Suppressor macrophage treated with lipopolysaccharide for 1 hour (primary cell): ENCODE measurements at regions not wholly inside any gene's neighbourhood (a gene's known extent, or its start where the extent isn't known, plus 50 kb on each side); places are given as distances from the start of the nearest gene placed in this dataset.
A peak's percentile ranks its signal among the peaks of the same experiment; 100 is the strongest.
"Not testable (repeated sequence)": the region's sequence is repeated elsewhere in the genome, so short reads cannot be mapped to it uniquely, and the experiment has no call there.

Experiments used
- DNase-seq, 3 donors: peaks; one replicate each; pipeline ENCODE4 v3.0.0-alpha.2; 2020 to 2022

DNA sequence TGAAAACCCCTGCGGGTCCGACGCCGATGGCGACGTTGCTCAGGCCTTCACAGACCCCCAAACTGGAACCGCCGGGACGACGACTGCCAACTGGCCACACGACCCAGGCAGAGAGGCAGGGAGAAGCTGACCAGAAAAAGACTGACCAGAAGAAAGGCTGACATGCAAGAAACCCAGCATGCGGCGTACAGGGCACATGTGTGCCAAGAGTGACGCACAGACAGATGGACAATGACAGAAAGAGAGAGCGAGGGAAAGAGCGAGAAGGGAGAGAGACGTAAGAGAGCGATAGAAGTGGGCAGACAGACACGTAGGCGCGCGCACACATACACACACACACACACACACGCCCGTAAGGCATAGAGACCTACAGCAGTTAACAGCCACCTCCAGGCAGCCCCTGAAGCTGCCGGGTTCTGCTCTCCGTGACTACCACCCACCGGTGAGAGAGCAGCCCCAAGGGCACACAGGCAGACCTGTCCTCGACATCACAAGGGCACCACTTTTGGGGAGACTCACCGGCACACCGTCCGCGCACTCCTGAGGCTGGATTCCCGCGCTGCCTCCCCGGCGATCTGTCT is 67.2 kb upstream of the ZNF527 start:
- DNase-seq: no peak

DNA sequence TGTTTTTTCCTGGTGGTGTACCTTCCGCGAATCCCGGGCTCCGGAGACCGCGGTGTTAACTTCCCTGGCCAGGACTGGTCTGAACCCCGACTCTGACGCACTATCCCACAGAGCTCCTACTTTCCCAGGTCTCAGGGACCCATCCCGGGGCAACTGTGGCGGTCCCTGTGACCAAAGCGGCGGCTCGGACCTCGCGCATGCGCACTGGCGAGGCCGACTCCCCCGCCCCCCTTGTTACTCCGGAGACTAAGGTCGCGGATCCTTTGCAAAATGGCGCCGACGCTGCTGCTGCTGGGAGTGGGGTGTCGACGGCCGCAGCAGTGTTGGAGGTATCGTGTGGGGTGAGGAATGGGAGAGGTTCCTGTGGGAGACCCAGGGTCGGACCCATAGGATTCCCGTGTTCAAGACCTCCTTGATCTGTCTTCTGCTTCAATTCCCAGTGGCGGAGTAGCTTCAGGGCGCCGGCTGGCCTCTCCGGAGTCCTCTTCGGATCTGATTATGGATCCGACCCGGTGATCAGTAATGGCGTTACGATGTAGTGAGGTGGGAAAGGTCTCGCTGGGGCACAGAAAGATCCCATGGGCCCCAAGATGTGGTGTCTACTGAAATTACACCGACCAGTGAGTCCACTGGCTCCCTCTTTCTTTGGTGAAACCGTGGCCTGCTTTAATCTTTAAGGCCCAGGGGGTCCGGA is 66.6 kb upstream of the ZNF527 start:
- no peak for DNase-seq

DNA sequence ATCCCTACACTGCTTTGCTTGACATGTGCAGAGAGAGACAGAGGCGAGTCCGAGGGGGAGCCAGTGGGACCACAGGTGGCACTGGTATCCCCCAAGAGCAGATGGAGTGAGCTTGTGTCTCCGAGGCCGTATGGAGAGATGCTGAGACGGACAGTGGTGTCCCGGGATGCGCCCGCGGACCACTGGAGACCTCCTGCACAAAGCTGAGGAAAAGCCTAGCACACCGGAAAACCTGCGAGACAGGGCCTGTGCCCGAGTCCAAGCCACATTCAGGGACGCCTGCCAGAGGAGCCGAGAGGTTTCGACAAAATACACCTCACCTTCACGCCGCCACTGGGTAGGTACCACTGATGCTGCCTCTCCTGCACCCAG is 66.0 kb upstream of the ZNF527 start:
- no peak for DNase-seq

DNA sequence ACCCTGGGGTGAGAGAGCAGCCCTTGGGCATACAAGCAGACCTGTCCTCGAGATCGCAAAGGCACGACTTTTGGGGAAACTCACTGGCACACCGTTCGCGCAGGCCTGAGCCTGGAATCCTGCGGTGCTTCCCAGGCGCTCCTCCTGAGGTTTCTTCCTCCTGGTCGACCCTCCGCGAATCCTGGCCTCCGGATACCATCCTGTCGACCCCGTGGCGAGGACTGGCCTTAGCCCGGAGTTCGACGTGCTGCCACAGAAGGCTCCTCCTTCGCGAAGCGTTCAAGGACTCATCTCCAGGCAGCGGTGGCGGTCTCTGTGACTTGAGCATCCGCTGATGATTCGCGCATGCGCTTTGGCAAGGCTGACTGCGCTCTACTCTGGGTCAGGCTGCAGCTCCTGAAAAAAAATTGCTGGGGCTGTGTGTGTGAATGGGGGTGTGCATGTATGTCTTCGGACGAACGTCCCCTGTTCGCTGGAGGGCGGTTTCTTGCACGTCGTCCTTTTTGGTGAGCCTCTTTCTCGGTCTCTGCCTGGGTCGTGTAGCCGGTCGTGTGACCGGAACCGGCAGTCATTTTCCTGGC is 64.4 kb upstream of the ZNF527 start:
- DNase-seq: no peak

DNA sequence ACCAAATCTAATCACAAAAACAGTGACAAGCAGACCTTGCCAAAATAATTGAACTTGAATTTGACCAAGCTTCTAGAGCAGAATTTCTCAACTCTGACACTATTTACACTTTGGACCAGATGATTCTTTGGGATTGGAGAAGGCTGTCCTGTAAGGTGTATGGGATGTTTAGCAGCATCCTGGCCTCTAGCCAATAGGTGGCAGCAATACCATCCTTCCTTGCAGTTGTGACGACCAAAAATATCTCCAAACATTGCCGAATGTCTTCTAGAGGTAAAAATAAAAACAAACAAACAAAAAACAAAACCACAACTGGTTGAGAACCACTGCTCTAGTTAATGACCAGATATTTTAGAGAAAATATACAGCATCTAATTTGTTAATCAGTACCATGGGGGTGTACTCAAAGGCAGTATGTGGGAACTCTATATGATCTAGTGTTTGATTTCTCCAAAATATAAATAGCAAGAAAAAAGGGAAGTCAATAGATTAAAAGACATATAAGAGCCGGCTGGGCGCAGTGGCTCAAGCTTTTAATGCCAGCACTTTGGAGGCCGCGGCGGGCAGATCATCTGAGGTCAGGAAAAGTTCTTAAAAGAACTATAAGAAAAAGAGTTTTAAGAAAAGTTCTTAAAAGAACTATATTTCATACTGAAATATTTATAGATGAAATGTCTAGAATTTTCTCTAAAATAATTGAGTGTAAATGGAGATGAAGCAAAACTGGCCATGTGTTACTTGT is 60.9 kb upstream of the ZNF527 start:
- DNase-seq: peak in 1 of 3 donors; percentile 10

DNA sequence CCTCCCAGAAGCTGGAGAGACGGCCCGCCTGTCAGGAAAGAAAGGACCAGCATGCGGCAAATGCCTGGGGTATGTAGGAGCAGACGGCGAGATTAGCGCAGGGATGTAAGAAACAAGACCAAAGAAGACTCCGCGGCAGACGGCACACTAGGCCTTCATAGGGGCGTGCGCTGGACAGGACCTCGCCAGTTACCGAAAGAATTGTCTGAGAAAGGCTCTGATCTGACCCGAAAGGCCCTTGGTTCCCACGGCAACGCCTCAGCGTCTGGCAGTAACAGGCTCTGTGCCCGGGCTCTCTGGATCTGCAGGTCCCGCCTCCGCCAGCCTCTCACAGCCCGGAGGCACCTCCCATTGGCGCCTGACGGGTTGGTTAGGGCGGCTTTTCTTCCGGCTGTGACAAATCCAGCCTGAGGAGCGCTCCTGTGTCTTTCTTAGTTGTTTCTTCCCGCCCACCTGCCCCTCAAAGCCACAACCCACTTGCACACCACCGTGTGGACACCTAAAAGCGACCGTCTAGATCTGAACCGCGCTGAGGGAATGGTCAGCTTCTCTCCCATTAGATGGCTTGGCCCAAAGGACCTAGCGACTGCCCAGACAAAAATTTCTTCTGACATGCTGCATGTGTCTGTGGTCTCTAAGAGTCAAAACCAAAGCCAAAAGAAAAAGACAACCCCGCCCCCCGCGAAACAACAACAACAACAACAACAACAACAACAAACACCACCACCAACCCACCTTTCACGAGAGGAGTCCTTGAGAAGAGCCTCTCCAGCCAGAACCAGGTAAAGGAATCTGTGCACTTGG is 58.2 kb upstream of the ZNF527 start:
- DNase-seq: peak; percentile 21 to 43 (median 36)

DNA sequence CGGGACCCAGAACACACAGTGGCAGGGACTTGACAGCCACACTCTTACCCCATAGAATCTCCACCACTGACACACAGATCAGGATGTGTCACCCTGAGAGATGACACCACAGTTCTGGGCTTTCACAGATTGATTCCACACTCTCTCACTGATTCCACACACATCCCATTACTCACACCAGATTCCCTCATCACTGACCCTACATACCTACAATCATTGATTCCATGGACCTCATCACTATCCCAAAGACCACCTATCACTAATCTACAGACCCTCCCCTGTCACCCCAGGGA is 57.6 kb upstream of the ZNF527 start:
- DNase-seq: peak in 1 of 3 donors; percentile 5

DNA sequence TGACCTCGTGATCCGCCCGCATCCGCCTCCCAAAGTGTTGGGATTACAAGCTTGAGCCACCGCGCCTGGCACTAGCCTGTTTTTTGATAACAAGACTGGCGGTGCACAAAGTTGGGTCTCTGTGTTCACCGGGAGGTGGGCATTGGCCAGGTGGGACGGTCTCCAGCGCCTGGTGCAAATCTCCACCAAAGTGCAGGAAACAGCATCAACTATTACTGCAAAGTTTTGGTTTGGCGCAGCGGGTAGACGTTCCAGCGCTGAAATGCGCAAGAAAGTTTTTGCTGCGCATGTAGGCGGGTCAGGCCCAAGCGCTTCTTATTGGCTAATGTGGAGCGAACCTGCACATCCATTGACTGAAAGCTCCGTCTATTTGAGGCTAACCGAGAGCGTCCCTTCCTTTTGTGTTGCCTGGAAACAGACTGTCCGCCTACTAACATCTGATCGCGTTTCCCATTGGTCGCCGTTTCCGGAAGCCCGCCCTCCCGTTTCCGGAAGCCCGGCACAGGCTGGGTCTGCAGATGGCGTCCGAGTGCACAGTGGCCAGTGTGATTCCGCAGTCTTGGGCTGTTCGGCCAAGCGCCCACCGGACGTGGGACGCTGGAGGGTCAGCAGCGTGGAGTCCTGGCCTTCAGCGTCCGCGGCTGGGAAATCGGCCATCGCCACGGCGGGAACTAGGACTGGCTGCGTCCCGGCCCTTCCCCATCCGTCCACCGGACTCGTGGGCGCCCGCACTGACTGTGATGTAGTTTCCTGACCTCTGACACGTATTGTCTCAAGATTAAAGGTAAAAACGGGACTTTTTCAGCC is 53.3 kb upstream of the ZNF527 start:
- DNase-seq: peak; percentile 93 to 98 (median 97)

DNA sequence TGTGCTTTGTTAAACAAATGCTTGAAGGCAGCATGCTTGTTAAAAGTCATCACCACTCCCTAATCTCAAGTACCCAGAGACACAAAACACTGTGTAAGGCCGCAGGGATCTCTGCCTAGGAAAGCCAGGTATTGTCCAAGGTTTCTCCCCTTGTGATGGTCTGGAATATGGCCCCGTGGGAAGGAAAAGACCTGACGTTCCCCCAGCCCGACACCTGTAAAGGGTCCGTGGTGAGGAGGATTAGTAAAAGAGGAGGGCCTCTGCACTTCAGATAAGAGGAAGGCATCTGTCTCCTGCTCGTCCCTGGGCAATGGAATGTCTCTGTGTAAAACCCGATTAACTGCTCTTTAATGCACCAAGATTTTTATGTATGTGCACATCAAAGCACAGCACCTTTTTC is 49.9 kb upstream of the ZNF527 start:
- DNase-seq: not testable (repeated sequence)
